ENCODE measurements at regions not wholly inside any gene's neighbourhood (a gene's known extent, or its start where the extent isn't known, plus 50 kb on each side); places are given as distances from the start of the nearest gene placed in this dataset.
"Not testable (repeated sequence)": the region's sequence is repeated elsewhere in the genome, so short reads cannot be mapped to it uniquely, and the experiment has no call there.

DNA sequence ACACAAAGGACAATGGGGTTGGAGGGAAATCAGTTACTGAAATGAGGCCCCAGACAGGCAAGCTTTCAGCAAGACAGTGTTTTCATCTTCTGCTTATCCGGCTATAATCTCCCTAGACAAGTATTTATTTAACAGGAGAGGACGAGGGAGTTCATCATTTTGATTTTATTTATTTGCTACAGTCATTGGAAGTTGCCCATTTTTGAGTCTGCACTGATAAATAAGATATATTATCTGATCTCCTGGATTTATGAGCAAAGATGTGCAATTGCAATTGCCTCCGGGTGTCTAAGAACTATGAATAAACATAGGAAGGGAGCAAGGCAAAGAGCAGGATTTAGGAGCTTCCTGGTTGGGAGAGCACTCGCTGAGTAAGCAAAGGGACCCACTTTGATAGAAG, 263.2 kb upstream of the EDA2R start:
- no peak for DNase-seq

DNA sequence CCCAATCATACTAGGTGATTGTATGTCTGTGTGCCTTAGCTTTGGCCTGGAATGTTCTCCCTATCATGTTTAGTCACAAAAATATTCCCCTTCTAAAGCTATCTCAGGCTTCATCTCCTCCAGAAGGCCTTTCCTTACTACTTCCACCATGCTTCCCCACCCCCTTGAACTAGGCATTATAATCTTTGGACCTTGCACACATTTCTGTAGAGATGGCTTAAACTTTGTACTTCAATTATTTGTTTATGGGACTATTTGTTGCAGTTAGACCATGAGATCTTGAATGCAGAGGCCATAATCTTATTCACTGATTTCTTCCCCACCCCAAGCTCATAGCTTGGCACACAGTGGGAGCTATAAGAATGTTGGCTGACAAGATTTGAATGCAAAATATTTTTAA, 262.0 kb upstream of the EDA2R start:
- DNase-seq, result no peak

DNA sequence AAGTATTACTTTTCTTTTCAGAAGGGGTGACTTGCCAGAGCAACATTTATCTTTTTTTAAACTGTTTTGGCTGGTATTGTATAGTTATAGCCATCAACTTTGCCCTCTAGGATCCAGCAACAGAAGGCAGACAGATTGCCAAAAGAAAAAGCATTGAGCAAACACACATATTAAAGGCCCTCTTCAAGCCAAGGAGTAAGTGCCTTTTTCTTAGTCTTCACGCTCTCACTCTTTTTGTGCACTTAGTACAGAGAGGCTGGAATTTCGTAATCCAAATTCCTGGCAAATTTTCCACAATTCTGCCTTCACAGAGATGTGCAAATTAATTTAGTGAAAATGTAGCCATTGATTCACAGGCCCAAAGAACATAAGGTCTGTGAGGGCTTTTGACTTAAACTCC, 253.1 kb upstream of the EDA2R start:
- DNase-seq, result no peak

DNA sequence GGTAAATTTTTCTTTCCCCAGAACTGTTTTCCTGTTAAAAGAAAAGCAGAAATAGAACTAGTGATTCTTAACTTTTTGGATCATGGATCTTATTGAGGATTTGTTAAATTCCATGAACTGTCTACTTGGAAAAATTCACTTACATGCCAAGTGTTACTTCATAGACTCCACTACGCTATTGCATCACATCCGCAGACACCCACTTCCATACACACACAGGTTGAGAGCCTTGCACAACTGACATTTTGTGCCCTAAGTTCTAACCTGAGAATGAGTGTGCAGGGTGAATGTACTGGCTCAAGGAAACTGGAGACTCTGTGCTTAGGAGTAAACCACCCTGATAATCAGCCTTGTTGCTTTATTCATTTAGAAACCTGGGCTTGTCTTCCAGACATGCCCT, 250.5 kb upstream of the EDA2R start:
- DNase-seq, result no peak

DNA sequence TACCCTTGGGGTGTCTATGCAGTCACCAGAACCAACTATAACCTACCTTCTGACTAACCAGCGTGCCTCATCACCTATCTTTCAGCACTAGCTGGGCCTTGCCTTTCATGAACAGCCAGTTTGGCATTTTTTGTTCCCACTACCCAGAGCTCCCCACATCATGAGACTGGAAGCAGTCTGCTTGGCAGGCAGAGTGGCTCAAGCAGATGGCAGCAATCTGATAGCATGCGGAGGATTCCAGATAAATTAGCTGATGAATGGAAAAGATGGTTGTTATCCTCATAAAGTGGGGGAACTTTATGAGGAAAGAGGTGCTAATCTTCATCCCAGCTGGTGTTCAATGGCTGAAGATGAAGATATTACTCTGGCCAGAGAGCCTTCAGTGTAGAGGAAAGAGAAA, 243.2 kb upstream of the EDA2R start:
- DNase-seq, result no peak

DNA sequence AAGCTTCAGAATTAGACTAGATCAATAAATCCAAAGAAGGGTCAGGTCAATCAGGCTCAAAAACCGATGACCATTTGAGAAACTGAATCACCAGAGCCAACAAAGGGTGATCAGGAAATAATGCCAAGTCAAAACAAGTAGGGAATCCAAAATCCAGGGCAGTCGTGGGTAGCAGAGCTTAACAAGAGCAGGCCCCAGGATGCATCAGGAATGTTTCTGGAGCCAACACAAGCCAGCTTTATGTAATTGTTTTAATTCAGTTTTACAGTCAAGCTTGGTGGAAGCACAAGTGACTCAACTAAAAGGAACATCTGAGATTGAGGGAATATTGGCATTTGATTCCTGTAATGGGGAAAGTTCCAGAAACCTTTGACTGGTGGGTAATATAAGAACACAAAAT, 237.9 kb upstream of the EDA2R start:
- DNase-seq, result no peak

DNA sequence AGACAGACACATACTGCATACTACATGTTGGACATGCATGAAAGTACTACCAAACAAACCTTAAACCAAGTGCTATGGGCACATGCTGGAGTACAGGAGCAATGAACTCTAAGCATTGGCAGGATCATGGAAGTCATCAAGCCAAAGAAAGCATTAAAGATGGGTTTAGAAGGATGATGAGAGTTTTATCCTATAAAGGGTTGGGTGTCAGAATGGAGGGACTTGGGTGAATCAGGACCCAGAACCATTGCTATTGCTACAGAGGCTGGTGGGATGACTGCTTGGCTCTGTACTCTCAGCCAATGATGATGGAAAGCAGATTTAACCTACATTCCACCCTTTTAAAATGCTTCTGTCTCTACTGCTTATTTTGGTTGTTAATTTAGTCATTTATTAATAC, 233.9 kb upstream of the EDA2R start:
- no peak for DNase-seq

DNA sequence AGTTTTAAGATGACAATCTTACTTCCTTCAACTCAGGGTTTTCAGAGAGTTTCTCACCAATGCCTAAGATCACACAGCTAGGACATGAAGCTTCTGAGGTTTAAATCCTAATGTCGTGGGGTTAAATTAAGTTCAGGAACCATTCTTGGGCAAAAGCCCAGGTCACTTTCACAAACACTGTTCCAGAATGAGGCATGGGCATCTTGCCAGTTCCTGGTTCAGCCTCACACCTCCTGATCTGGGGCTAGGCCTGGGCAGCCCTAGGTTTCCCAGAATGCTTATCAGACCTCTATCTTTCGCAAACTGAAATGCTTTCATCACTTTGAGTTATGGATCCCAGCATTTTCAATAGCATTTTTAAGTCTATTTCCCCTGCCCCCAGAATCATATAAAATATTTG, 224.8 kb upstream of the EDA2R start:
- no peak for DNase-seq

DNA sequence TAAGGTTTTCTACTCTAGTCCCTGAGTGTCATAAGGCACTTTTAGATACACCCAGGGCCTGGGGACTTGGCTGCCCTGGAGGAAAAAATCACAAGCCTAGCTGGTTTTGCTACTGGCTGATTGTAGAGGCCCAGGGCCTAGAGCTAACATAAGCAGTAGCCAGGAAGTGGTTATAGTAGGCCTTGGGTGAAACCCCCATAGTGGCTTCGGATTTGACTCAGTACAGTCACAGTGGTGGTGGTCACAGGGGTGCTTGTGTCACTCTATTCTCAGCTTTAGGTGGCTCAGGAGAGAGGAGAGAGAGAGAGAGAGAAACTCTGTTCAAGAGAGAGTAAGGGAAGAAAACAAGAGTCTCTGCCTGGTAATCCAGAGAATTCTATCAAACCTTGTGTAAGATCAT, 194.5 kb upstream of the EDA2R start:
- no peak for DNase-seq

DNA sequence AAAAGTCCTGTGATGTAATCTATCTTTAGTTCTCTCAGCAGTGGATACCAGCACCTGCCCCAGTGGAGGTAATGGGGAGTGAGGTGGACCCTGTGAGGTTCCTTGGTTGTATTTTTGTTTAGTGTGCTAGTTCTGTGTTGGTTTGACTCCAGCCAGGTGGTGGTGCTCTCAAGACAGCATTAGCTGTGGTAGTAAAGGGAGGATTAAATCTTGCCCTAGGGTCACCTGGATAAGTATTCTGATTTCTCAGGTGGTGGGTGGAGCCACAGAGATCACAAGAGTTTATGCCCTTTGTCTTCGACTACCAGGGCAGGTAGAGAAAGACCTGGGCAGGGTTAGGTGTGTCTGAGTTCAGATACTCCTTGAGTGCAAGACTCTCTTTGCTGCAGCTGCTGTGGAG, 176.3 kb upstream of the EDA2R start:
- no peak for DNase-seq

DNA sequence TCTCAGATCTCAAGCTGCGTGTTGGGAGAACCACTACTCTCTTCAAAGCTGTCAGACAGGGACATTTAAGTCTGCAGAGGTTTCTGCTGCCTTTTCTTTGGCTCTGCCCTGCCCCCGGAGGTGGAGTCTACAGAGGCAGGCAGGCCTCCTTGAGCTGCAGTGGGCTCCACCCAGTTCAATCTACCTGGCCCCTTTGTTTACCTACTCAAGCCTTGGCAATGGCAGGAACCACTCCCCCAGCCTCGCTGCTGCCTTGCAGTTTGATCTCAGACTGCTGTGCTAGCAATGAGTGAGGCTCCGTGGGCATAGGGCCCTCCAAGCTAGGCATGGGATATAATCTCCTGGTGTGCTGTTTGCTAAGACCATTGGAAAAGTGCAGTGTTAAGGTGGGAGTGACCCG, 155.6 kb upstream of the EDA2R start:
- not testable (repeated sequence) for DNase-seq

DNA sequence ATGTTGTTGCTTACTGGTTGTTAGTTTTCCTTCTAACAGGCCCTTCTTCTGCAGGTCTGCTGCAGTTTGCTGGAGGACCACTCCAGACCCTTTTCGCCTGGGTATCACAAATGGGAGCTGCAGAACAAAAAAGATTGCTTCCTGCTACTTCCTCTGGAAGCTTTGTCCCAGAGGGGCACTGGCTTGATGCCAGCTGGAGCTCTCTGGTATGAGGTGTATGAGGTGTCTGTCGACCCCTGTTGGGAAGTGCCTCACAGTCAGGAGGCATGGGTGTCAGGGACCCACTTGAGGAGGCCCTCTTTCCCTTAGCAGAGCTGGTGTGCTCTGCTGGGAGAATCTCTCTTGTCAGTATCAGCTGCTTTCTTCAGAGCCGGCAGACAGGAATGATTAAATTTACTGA, 127.4 kb upstream of the EDA2R start:
- DNase-seq, result no peak

DNA sequence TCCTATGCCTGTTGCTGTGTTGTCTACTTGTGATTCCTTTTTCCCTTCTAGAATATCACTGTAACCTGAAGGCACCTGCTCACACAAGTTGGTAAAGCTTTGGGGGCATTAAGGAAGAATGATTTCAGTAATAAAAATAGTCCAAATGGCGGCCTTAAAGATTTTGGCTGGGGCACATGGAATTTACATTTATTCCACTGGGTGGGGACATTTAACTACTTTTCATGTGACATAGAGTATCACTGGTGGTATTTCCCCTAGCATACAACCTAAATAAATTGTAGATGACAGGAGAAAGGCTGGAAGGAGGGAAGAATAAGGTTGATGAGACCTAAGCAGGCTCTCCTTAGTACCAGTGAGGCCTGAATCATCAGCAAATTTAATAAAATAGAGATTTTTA, 121.8 kb upstream of the EDA2R start:
- no peak for DNase-seq

DNA sequence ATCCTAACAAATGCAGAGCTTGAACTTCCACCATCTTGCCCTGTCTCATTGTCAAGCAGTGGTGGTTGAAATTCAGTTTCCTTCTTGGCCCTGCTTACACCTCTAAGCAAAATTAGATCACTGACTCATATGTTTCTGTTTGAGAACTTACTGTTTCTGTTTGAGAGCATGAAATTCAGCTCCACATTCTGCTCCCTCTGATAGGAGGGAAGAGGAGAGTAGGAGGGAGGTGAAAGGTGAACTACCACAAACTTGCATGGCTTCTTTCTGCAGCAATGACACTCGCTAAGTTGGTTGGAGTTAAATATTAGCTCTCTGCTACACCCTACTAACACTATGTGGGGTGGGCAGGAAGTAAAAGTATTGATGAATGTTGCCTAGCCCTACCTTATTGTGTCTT, 117.8 kb upstream of the EDA2R start:
- no peak for DNase-seq

DNA sequence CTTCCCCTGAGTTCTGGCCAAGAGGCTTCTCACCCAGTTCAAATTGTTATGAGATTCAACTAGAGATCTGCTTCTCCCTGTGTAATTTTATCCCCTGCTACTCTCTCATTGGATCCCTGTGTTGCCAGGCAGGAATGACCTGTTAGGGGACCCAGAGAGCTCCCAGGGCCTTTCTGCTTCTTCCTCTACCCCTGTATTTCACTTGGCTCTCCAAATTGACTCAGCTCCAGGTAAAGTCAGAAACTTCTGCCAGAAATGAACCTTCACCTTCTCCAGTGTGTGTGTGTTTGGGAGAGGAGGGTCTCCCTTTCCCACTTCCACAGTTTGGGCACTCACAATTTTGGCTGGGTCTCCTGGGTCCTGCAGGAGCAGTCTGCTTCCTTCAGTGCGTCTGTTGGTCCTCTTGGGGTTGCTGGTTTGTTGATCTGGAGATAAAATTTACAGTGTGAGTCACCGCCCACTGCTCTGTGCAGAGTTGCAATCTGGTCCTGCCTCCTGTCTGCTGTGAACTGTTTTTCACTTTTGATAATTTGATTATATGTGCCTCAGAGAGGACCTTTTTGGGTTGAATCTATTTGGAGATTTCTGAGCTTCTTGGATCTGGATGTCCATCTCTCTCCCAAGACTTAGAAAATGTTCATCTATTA, 112.4 kb upstream of the EDA2R start:
- no peak for DNase-seq

DNA sequence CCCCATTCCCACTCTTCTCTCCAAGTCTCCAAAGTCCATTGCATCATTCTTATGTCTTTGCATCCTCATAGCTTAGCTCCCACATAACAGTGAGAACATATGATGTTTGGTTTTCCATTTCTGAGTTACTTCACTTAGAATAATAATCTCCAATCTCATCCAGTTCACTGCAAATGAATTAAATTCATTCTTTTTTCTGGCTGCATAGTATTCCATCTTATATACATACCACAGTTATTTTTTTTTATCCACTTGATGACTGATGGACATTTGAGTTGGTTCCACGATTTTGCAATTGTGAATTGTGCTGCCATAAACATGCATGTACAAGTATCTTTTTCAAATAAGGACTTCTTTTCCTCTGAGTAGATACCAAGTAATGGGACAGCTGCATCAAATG, 105.6 kb upstream of the EDA2R start:
- DNase-seq, result not testable (repeated sequence)

DNA sequence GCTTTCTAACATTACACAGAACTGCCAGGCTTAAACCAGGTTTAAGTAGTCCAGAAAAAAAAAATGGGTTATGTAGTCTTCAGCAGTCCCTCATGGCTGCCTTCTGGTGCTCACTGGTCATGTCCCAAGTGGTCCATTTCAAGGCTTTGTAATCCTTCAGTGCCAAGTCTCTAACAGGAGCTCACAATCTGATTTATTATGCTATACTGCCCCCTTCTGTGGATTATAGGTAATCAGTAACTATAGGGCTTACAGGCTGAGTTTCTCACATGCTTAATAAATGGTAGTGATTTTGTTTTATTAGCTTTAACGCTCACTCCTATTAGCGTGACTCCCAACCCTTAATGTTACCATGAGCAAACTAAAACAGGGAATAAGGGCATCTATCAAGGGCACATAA, 92.5 kb upstream of the EDA2R start:
- peak; percentile 33 for DNase-seq

DNA sequence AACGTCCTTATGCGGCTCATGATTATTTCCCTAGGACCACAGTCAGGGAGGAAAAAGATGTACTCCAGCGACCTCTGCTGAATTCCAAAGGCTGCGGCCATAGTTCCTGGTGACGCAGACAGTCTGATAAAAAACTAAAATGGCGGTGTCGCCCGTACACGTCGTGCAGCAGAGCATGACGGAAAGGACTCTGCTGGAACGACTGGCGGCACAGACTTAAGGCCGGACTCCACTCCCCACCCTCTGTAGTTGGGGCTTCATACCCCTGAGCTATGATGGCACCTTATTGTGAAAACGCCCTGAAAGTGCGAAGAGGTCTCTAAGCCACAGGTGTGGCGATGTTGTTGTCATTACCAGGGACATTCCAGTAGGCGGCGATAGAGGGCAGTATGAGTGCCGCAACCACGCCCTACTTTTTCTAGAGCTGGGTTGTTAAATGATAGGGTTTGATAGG, 90.0 kb upstream of the EDA2R start:
- peak; percentile 55 for DNase-seq

DNA sequence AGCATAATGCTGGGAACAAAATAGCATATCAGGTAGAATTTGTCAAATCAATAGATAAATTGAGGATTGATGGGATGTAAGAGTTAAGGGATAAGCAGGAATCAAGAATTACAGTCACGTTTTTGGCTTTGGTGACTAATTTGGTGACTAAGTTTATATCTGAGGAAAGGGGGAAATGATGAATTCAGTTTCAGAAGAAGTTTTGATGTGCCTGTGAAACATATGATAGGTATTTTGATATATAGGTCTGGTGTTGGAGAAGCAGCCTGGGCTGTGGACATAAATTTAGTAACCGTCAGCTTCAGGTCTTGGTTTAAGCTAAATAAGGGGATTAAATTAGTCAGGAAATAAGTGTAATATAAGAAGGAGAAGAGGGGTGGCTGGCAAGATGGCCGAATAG, 79.0 kb upstream of the EDA2R start:
- no peak for DNase-seq

DNA sequence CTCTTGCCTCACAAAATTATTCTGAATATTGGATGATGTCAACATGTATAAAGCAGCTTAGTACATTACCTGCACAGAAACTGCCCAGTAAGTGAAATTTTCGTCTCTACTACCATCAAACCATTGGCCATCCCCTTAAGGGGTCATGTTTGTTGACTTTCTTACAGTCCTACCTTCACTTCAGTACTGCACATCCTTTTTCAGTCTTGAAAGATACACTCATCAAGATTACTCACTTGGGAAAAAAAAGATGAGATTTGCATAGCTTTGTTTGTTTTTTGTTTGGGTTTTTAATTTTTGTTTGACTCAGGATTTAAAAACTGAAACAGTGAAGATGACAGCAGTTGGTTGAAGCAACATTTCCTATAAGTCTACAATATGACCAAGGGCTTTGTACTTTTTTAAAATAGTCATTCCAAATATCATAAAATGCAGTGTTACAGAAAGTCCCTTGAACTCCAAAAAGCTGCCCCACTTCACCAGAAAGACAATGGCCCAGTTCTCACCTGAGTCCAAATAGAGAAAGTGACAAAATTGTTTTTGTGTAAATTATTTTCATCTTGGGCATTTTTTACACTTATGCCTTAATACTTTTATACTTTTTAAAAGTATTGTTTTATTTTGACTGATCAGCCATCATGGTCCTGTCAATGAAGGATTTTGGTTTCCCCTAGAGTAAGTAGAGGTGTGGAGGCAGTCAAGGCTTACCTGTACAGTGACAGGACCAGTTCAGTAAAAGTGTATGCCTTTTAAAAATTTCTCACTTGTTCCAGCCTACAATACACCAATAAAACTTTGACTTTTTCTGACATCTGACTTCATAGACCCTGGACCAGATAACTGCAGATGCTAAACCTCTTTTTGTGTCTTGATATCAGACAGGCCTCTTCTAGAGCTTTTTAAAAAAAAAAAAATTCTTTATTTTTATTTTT, 59.7 kb upstream of the EDA2R start:
- no peak for DNase-seq

DNA sequence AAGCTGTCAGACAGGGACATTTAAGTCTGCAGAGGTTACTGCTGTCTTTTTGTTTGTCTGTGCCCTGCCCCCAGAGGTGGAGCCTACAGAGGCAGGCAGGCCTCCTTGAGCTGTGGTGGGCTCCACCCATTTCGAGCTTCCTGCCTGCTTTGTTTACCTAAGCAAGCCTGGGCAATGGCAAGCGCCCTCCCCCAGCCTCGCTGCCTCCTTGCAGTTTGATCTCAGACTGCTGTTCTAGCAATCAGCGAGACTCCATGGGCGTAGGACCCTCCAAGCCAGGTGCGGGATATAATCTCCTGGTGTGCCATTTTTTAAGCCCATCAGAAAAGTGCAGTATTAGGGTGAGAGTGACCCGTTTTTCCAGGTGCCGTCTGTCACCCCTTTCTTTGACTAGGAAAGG, 53.6 kb upstream of the EDA2R start:
- DNase-seq, result not testable (repeated sequence)
